Heart left ventricle (tissue), 16 donors: ENCODE measurements at regions not wholly inside any gene's neighbourhood (a gene's known extent, or its start where the extent isn't known, plus 50 kb on each side); places are given as distances from the start of the nearest gene placed in this dataset.
A peak's percentile ranks its signal among the peaks of the same experiment; 100 is the strongest.

ENCODE experiments used
- ATAC-seq, 4 donors: fragments of 200-7000 bp; cut with Tn5 transposase; one replicate each; pipeline ENCODE4 v1.9.1; 2020 to 2022; ENCODE audit warnings: moderate library complexity in 4 of 4, mild to moderate bottlenecking in 3 of 4, moderate number of reproducible peaks in 1 of 4
- DNase-seq, 5 donors: peaks; one replicate each; pipeline ENCODE4 v3.0.0-alpha.2; 2020
- H3K27ac ChIP-seq, 12 donors: fragments of 200-600 bp; sonication (generic) in 4 of 12; one replicate each; pipeline versions ENCODE4 v1.5.0 to v1.8.0; 2016 to 2022; ENCODE audit warnings: mild to moderate bottlenecking in 2 of 12
- H3K27me3 ChIP-seq, 9 donors: fragments of 200-600 bp; sonication (generic) in 2 of 9; one replicate each; pipeline versions ENCODE4 v1.5.1 to v1.8.0; 2016 to 2022; ENCODE audit warnings: mild to moderate bottlenecking in 3 of 9
- H3K36me3 ChIP-seq, 9 donors: fragments of 200-600 bp; sonication (generic) in 2 of 9; one replicate each; pipeline versions ENCODE4 v1.5.0 to v1.8.0; 2018 to 2022; ENCODE audit warnings: mild to moderate bottlenecking in 2 of 9
- H3K4me1 ChIP-seq, 12 donors: fragments of 200-600 bp; sonication (generic) in 4 of 12; one replicate each; pipeline versions ENCODE4 v1.5.0 to v1.8.0; 2016 to 2022; ENCODE audit warnings: mild to moderate bottlenecking in 3 of 12
- H3K4me3 ChIP-seq, 12 donors: fragments of 200-600 bp; sonication (generic) in 4 of 12; one replicate each; pipeline versions ENCODE4 v1.5.0 to v1.8.0; 2017 to 2022; ENCODE audit warnings: mild to moderate bottlenecking in 9 of 12, moderate library complexity in 4 of 12
- H3K9me3 ChIP-seq, 12 donors: fragments of 200-600 bp; sonication (generic) in 4 of 12; one replicate each; pipeline versions ENCODE4 v1.5.0 to v1.8.0; 2016 to 2022; ENCODE audit warnings: mild to moderate bottlenecking in 1 of 12
- CTCF ChIP-seq, 12 donors: fragments of 200-600 bp; sonication (generic) in 4 of 12; IDR thresholded peaks; one replicate each; pipeline versions ENCODE4 v1.5.0 to v1.8.0; 2018 to 2022; ENCODE audit warnings: antibody characterized with exemption in 12 of 12, mild to moderate bottlenecking in 5 of 12
- POLR2A ChIP-seq, 2 donors: fragments of 450-650 bp; IDR thresholded peaks; one replicate each; pipeline ENCODE4 v1.6.1; 2017; ENCODE audit warnings: antibody characterized with exemption in 2 of 2, mild to moderate bottlenecking in 2 of 2, moderate library complexity in 2 of 2
- WGBS, 4 donors: extraction: QIAGEN DNeasy Blood & Tissue Kit in 2 of 4; methylation state at CpG; one replicate each; pipeline versions ENCODE4 v1.1.5 to v1.1.7; 2013 to 2018; 5-methylcytosine and 5-hydroxymethylcytosine counted together
- intact Hi-C, 10 donors: fragments of 100-400 bp; cut with DNase I; formaldehyde crosslinking; loops; one replicate each; pipeline versions ENCODE4 v1.11.1 to v1.14.2; 2022
- donor health status: ischemic (EF 13 %, LVEDD 7.1; RV severe dilation, severe dysfunction).
- donor health status: healthy with polysubstance abuse.
- donor health status: DM: no; HTN: yes; CAD: no.
- donor health status: DM: no; HTN: no; CAD: no.
- donor health status: ischemic (EF 25% LVEDD 6.9; RV normal size, moderate dysfunction).
- donor health status: ischemic (EF 25% LVEDD 5.7; RV mildly dilated, moderate dysfunction).
- donor health status: healthy.
- donor health status: DM: yes; HTN: yes; CAD: no.
- donor health status: ischemic (EF 35%, LVEDD 5.7; RV mildly dilated, moderate dysfunction).
- donor health status: nonischemic (EF 11% LVEDD 7.7; RV severe dilation, severe dysfunction).
- donor health status: DM: yes; HTN: yes; CAD: no.
- donor health status: PGD.
- donor health status: ischemic (EF 29% LVEDD 5.4; RV normal size, mild dysfunction).
- donor health status: nonischemic (EF 23%, LVEDD 6.1; RV moderate dilation, normal function).

DNA sequence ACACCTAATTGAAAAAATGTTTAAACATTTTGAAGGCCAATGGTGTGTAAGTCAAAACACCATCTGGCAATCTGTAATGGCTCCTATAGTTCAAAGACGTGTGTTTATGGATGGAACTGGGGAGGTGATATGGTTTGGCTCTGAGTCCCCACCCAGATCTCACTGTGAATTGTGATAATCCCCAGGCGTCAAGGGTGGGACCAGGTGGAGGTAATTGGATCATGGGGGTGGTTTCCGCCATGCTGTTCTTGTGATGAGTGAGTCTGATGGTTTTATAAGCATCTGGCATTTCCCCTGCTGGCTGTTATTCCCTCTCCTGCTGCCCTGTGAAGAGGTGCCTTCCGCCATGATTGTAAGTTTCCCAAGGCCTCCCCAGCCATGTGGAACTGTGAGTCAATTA lies 52.2 kb downstream of the ADRA2C start:
- Histone ChIP-seq H3K4me3 (no peak overlapping the region), H3K36me3 (no peaks in the 10 kb centered on the region), H3K4me1 (peaks cover 0 to 3% (median 0%) of the 10 kb centered on the region in 12 donors), H3K27me3 (peaks cover 0 to 32% (median 0%) of the 10 kb centered on the region in 9 donors), H3K9me3 (peaks cover 0 to 4% (median 0%) of the 10 kb centered on the region in 12 donors), H3K27ac (no peak overlapping the region)
- no peak for DNase-seq
- no peak for ATAC-seq
- no peak for TF ChIP-seq CTCF (IDR thresholded peaks at IDR 0.05)
- TF ChIP-seq POLR2A (IDR thresholded peaks at IDR 0.05), result no peak
- intact Hi-C loops, result no loop called here
- WGBS, 4 donors, result 57 to 78% (median 67%) methylated on average over 4 of the region's 4 CpGs

- no peak overlapping the region for H3K27ac ChIP-seq
- 74 to 79% (median 77%) methylated on average over 17 of the region's 17 CpGs for WGBS, 4 donors
- no peaks in the 10 kb centered on the region for H3K36me3 ChIP-seq
- peak in 1 of 5 donors; percentile 33 for DNase-seq
- TF ChIP-seq CTCF (IDR thresholded peaks at IDR 0.05) (no peak), POLR2A (IDR thresholded peaks at IDR 0.05) (no peak)
- intact Hi-C loops, result no loop called here
- H3K9me3 ChIP-seq, result peaks cover 0 to 4% (median 0%) of the 10 kb centered on the region in 12 donors
- no peak for ATAC-seq
- no peak overlapping the region for H3K4me3 ChIP-seq
- peaks cover 0 to 3% (median 0%) of the 10 kb centered on the region in 12 donors for H3K4me1 ChIP-seq
- H3K27me3 ChIP-seq, result peaks cover 0 to 29% (median 0%) of the 10 kb centered on the region in 9 donors
Measured at GRCh38 chr4:3819210-3819919, 53.2 kb downstream of the ADRA2C start.

DNA sequence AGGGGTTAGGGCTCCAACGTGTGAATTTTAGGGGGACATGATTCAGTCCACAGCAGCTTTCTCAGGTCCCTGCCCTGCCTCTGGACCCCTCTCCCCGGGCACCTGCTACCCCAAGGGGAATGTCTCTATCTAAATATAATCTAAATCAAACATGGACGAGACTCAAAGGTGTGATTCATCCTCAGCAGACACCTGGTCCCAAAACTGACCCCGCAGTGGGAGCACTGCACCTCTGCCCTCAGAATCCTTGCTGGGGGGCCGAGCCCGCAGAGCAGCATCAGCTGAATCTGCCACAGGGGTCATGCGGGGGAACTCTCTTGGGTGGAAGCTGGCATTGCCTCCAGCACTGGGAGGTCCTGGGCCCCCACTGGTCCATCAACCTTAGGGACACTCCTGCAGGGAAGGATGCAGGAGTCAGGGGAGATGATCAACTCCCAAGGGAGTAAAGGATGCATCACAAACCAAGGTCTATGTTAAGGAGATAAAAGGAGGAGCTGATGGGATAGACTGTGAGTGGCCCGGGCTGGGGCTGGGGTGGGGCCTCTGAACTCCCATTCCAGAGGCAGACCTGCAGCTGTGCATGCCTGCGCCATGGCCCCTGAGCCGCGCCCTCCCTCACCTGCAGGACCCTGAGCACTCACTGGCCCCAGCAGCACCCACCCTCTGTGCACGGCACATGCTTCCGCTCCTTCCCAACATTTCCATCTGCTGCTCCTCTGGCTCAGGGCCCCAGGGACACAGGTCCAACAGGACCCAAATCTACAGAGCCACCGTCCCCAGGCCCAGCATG lies 54.0 kb downstream of the ADRA2C start:
- DNase-seq, result peak in 1 of 5 donors; percentile 47
- WGBS, 4 donors, result 74 to 83% (median 78%) methylated on average over 13 to 14 of the region's 14 CpGs
- H3K9me3 ChIP-seq, result peaks cover 0 to 4% (median 0%) of the 10 kb centered on the region in 12 donors
- H3K27ac ChIP-seq, result no peak overlapping the region
- H3K4me3 ChIP-seq, result no peak overlapping the region
- H3K27me3 ChIP-seq, result peaks cover 0 to 29% (median 0%) of the 10 kb centered on the region in 9 donors
- TF ChIP-seq POLR2A (IDR thresholded peaks at IDR 0.05) (no peak), CTCF (IDR thresholded peaks at IDR 0.05) (no peak)
- H3K4me1 ChIP-seq, result peaks cover 0 to 3% (median 0%) of the 10 kb centered on the region in 12 donors
- H3K36me3 ChIP-seq, result no peaks in the 10 kb centered on the region
- intact Hi-C loops, result no loop called here
- no peak for ATAC-seq
